HG03095 (cell line): ENCODE measurements at regions not wholly inside any gene's neighbourhood (a gene's known extent, or its start where the extent isn't known, plus 50 kb on each side); places are given as distances from the start of the nearest gene placed in this dataset.
"Not testable (repeated sequence)": the region's sequence is repeated elsewhere in the genome, so short reads cannot be mapped to it uniquely, and the experiment has no call there.

Experiments
- ATAC-seq: cut with Tn5 transposase; IDR thresholded peaks from one replicate; pipeline ENCODE4 v1.9.1; 2021; ENCODE audit warnings: moderate library complexity; ENCODE audit not compliant: unreplicated experiment

DNA sequence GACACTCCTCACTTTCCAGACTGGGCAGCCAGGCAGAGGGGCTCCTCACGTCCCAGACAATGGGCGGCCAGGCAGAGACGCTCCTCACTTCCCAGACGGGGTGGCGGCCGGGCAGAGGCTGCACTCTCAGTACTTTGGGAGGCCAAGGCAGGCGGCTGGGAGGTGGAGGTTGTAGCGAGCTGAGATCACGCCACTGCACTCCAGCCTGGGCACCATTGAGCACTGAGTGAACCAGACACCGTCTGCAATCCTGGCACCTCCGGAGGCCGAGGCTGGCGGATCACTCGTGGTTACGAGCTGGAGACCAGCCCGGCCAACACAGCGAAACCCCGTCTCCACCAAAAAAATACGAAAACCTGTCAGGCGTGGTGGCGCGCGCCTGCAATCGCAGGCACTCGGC is 134.1 kb upstream of the BOD1L1 start:
- not testable (repeated sequence) for ATAC-seq

- no peak for ATAC-seq
These were observed 134.6 kb upstream of the BOD1L1 start for GRCh38 chr4:13762130-13762529.

DNA sequence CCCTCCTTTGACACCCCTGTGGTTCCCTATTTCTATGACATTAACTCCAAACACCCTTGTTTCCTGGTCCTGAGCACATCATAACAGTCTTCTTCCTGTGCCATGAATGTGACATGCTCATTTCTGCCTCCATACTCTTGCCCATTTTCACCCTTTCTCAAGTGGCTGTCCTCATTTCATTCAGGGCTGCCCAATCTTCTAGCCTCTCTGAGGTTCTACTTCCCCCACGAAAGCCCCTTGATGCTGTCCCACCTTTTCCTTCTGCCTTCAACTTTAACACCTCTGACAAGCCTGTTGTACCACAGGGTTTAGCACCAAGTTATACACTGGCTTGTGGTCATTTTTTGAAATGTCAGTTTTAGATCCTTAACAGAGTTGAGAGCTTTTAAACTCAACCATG is 136.2 kb upstream of the BOD1L1 start:
- no peak for ATAC-seq

DNA sequence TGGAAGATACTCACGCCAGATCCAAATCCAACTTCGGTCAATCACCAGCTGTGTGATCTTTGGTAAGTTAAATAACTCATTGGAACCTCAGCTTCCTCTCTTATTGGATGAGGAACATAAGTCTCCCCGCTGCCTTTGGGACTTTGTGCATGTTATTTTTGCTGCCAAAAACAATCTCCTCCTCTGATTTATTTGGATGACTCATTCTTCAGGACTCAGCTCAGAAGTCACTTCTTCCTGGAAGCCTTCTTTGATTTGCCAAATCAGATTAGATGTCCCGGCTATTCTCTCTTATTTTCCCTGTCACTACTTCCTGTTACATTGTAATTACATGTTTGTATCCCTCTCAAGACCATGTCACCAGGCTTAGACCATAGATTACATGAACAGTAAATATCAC is 138.0 kb upstream of the BOD1L1 start:
- ATAC-seq: no peak

GRCh38 chr4:13766761-13767540 is 139.4 kb upstream of the BOD1L1 start:
- no peak for ATAC-seq

DNA sequence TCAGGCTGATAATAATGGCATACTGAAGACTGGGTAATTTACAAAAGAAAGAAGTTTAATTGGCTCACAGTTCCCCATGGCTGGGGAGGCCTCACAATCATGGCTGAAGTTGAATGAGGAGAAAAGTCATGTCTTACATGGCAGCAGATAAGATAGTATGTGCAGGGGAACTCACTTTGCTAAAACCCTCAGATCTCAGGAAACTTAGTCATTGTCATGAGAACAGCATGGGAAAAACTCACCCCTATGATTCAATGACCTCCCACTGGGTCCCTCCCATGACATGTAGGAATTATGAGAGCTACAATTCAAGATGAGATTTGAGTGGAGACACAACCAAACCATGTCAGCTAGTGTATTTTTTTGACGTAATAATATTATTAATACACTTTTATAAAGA is 149.8 kb upstream of the BOD1L1 start:
- ATAC-seq: no peak

GRCh38 chr4:13778367-13778766 is 150.8 kb upstream of the BOD1L1 start:
- ATAC-seq: no peak

DNA sequence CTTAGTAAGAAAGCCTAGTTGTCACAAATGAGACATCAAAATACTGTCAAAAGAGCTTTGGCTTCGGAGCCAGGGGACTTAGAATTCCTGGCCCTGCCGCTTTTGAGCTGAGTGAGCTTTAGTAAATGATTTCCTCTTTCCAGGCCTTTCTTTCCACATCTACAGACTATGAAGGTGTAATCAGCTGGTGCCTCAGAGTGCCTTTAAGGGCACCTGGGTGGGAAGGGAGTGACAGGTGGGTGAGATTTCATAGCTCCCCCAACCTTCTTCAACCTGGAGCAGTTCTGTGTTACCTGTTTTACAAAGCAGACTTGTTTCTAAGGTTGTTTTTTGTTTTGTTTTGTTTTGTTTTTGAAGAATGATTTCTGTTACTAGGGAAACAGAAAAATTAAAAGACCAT is 154.7 kb upstream of the BOD1L1 start:
- ATAC-seq: no peak

- ATAC-seq: peak; percentile 65
These were observed 156.4 kb upstream of the BOD1L1 start for GRCh38 chr4:13783800-13784411.

DNA sequence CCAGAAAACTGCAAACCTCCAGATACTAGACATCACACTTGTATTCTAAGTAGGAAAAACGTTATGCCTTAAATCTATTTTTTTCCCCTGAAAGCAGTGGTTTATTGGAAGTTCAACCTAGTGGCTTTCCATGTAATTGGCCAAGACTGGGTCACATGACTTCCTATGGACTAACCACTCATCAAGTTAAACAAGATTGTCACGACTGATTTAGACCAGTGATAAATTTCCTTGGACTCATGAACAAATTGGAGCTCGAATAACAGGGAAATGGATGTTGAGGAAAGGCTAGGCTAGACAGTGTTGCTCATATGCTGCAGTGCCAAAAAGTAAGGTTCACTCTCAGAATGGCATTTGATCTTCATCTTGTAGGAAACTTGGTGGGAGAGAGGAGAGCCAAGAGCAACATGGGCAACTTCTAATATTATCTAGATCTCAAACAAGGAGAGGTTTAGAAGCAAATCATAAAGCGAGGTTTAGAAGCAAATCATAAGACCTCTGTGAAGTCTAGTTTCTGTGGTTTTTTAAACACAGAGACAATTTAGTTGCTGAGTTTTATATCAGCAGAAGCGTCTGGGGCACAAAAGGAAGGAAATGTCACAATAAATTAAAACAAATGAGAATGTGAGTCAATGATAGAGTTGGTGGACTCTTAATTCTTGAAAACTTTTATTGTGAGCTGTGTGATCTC is 165.6 kb upstream of the BOD1L1 start:
- ATAC-seq: no peak

DNA sequence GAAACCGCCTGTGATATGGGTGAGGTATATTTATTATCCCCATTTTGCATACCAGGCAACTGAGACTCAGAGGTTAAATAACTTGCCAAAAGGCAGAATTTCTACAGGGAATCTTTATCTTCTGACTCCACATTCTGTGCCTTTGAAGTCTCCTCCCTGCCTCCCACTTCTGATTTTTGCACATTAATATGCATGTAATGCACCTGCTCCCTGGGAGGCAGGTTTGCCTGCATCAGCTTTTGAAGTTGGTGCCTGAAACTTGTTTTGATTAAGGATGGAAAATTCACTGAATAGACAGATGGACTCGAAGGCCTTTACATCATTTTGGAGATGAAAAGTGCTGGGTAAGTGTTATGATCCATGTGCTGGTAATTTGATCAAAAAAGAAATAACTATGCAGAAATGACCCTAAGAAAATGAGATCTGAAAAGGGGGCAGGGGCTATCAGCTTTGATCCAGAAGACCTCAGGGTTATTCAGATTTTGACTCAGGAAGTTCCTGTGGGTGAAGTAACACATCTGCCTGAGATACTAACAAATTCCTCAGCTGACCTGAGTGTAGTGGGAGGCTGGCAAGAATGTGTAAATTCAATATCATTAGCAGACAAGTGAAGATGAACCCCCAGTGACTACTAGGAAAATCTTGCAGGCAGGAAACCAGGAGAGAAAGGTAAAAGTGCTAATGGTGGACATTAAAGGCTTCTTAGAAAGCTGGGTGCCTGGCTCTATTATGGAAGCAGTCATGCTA is 167.5 kb upstream of the BOD1L1 start:
- ATAC-seq: no peak

DNA sequence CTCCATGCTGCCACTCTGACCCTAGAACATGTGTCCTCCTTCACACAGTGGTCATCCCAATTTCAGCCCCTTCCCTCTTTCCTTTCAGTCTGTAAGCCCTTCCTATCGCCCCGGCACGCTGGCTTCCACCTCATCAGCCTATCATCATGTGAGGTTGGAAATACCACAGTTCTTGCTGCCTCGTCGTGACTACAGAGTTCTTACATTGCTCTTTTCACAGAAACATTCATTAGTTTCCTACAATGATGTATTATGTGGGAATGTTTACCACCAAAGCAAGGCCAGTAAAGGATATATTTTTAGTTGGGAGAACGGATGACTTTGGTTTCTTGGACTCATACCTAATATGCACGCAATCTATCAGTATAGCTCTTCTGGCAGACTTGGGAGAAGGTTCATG is 169.5 kb upstream of the BOD1L1 start:
- no peak for ATAC-seq

GRCh38 chr4:13815231-13815630 is 187.7 kb upstream of the BOD1L1 start:
- no peak for ATAC-seq

GRCh38 chr4:13816472-13816871 is 188.9 kb upstream of the BOD1L1 start:
- no peak for ATAC-seq

DNA sequence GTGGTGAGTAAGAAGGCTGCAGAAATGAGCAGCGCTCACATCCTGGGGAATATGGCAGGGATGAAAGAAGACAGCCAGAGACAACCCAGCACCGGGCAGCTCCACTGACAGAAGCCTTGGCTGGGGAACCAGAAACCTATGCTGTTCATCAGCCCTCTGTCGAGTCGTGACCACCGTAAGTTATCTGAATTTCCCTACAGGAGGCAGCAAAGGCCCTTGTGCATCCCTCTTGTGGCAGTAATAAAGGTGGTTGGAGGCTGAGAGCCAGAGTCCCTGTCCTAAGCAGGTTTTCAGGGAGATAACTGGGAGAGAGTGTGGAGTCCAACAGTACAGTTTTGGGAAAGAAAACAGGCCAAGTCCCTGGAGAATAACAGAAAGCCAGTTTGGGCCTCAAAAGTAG is 194.0 kb upstream of the BOD1L1 start:
- no peak for ATAC-seq

DNA sequence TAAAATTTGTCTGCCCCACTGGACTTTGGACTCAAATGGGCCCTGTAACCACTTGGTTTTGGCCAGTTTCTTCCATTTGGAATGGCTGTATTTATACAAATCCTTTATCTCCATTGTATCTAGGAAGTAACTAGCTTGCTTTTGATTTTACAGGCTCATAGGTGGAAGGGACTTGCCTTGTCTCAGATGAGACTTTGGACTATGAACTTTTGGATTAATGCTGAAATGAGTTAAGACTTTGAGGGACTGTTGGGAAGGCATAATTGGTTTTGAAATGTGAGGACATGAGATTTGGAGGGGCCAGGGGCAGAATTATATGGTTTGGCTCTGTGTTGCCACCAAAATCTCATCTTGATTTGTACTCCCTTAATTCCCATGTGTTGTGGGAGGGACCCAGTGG is 198.3 kb upstream of the BOD1L1 start:
- ATAC-seq: not testable (repeated sequence)

DNA sequence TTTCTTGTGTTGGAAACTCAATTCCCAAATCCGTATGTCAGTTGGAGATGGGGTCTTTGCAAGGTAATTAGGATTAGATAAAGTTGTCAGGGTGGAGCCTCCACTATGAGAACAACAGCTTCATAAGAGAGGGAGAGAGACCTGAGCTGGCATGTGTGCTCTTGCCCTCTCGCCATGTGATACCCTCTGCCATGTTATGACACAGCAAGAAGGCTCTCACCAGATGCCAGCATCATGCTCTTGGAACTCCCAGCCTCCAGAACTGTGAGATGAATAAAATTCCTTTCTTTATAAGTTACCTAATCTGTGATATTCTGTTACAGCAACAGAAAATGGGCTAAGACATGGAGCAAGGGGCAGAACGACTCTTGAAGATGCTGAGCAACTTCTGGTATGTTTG is 201.9 kb upstream of the BOD1L1 start:
- ATAC-seq: no peak

- no peak for ATAC-seq
These were observed 202.9 kb upstream of the BOD1L1 start for GRCh38 chr4:13830449-13830848.

GRCh38 chr4:13833171-13833804 is 205.8 kb upstream of the BOD1L1 start:
- no peak for ATAC-seq

GRCh38 chr4:13836946-13837912 is 209.7 kb upstream of the BOD1L1 start:
- ATAC-seq: no peak
